ENCODE measurements at regions not wholly inside any gene's neighbourhood (a gene's known extent, or its start where the extent isn't known, plus 50 kb on each side); places are given as distances from the start of the nearest gene placed in this dataset.

DNA sequence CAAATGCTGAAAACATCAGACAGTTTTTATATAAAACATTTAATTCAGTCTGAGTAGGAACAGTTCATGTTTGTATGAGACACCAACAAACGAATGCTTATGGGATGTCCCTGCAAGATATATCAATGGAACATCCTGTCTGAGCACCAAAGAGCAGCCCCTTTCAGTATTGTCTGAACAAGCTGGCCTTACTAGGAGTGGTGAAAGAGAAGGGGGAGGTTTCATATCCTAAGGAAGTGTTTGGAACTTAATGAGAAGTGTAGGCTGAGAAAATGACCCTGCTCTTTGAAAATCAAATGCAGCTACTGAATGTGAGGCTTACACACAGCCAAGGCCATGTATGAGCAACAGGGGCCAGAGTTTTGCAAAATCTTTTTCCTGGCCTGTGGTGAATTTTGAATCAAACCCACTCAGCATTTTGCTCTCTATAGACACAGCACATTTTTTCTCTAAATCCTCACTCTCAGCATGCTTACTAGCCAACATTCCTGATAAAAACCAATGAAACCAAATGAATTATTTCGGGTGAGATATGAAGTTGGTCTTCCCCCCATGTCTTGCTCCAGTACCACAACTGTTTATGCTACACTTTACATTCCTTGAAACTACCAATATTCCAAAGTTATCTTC lies 119.4 kb downstream of the LUZP4 start:
- BruUV-seq (replicated peaks) = no TSS peak
- Histone ChIP-seq H3K4me2 (ENCODE audit: control insufficient read depth, insufficient read depth) (no peak overlapping the region), H3K27ac (ENCODE audit: control insufficient read depth, insufficient read depth) (no peak overlapping the region), H3K9me3 (replicated peaks; ENCODE audit: control insufficient read depth, insufficient read depth, low read length) (no peaks in the 10 kb centered on the region), H4K20me1 (ENCODE audit: control insufficient read depth, insufficient read depth) (no peaks in the 10 kb centered on the region), H2AFZ (ENCODE audit: control insufficient read depth, low read depth, low read length) (no peak overlapping the region), H3K27me3 (replicated peaks in 1 of 2; ENCODE audit: control insufficient read depth in 2 of 2, insufficient read depth in 2 of 2, low read length in 1 of 2) (no peaks in the 10 kb centered on the region), H3K4me1 (ENCODE audit: control insufficient read depth, insufficient read depth, low read length) (no peaks in the 10 kb centered on the region), H3K79me2 (ENCODE audit: control insufficient read depth, insufficient read depth, low read length) (no peaks in the 10 kb centered on the region), H3K9ac (ENCODE audit: control insufficient read depth, insufficient read depth, low read length) (no peak overlapping the region), H3K4me3 (no peak overlapping the region), H3K36me3 (ENCODE audit: control insufficient read depth in 2 of 2, insufficient read depth in 2 of 2, low read length in 1 of 2) (no peaks in the 10 kb centered on the region)
- ChIA-PET POLR2A (no interaction called here), CTCF (no interaction called here), RAD21 (ENCODE audit: unreplicated experiment) (interaction anchor here (0.5 kb wide), 1 partner anchor 46 kb away, joined by 3 read pairs; no protein-coding TSS in a partner anchor), SMC1A (ENCODE audit: uncharacterized antibody, unreplicated experiment) (interaction anchor here (1.2 kb wide), 1 partner anchor 9 kb away, joined by 3 read pairs; no protein-coding TSS in a partner anchor)
- TF ChIP-seq PAX5 (IDR thresholded peaks at IDR 0.05; ENCODE audit: borderline replicate concordance, low read depth, low read length) (no peak), HDGF (IDR thresholded peaks at IDR 0.05) (no peak), CHD2 (IDR thresholded peaks at IDR 0.05; ENCODE audit: borderline replicate concordance, low read depth, low read length) (no peak), HCFC1 (IDR thresholded peaks at IDR 0.05; ENCODE audit: low read length) (no peak), KAT2A (conservative IDR thresholded peaks at IDR 0.05; ENCODE audit: control insufficient read depth, low read depth, low read length) (no peak), IRF4 (IDR thresholded peaks at IDR 0.05; ENCODE audit: low read depth, low read length) (no peak), RBBP5 (conservative IDR thresholded peaks at IDR 0.05) (no peak), ZNF207 (IDR thresholded peaks at IDR 0.05; ENCODE audit: borderline replicate concordance) (no peak)
- TF ChIP-seq, protein P1, sequence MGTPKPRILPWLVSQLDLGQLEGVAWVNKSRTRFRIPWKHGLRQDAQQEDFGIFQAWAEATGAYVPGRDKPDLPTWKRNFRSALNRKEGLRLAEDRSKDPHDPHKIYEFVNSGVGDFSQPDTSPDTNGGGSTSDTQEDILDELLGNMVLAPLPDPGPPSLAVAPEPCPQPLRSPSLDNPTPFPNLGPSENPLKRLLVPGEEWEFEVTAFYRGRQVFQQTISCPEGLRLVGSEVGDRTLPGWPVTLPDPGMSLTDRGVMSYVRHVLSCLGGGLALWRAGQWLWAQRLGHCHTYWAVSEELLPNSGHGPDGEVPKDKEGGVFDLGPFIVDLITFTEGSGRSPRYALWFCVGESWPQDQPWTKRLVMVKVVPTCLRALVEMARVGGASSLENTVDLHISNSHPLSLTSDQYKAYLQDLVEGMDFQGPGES (IDR thresholded peaks at IDR 0.05) = no peak
- TF ChIP-seq, protein P2, sequence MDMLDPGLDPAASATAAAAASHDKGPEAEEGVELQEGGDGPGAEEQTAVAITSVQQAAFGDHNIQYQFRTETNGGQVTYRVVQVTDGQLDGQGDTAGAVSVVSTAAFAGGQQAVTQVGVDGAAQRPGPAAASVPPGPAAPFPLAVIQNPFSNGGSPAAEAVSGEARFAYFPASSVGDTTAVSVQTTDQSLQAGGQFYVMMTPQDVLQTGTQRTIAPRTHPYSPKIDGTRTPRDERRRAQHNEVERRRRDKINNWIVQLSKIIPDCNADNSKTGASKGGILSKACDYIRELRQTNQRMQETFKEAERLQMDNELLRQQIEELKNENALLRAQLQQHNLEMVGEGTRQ (IDR thresholded peaks at IDR 0.05; ENCODE audit: borderline replicate concordance, low read depth, low read length) = no peak
- TF ChIP-seq, protein P3, sequence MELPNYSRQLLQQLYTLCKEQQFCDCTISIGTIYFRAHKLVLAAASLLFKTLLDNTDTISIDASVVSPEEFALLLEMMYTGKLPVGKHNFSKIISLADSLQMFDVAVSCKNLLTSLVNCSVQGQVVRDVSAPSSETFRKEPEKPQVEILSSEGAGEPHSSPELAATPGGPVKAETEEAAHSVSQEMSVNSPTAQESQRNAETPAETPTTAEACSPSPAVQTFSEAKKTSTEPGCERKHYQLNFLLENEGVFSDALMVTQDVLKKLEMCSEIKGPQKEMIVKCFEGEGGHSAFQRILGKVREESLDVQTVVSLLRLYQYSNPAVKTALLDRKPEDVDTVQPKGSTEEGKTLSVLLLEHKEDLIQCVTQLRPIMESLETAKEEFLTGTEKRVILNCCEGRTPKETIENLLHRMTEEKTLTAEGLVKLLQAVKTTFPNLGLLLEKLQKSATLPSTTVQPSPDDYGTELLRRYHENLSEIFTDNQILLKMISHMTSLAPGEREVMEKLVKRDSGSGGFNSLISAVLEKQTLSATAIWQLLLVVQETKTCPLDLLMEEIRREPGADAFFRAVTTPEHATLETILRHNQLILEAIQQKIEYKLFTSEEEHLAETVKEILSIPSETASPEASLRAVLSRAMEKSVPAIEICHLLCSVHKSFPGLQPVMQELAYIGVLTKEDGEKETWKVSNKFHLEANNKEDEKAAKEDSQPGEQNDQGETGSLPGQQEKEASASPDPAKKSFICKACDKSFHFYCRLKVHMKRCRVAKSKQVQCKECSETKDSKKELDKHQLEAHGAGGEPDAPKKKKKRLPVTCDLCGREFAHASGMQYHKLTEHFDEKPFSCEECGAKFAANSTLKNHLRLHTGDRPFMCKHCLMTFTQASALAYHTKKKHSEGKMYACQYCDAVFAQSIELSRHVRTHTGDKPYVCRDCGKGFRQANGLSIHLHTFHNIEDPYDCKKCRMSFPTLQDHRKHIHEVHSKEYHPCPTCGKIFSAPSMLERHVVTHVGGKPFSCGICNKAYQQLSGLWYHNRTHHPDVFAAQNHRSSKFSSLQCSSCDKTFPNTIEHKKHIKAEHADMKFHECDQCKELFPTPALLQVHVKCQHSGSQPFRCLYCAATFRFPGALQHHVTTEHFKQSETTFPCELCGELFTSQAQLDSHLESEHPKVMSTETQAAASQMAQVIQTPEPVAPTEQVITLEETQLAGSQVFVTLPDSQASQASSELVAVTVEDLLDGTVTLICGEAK (IDR thresholded peaks at IDR 0.05; ENCODE audit: borderline replicate concordance) = no peak
- 0% methylated on average over 2 of the region's 2 CpGs for WGBS (ENCODE audit: insufficient coverage, insufficient replicate concordance, low lambda C conversion rate, missing lambda C conversion rate)
- intact Hi-C loops (cut with micrococcal nuclease; ENCODE audit: unreplicated experiment) (no loop called here), in situ Hi-C loops (cut with MboI) (no loop called here)
- FAIRE-seq (no peak), DNase-seq (ENCODE audit: low read depth, low spot score) (no peak), ATAC-seq (no peak)
